ENCODE measurements at regions not wholly inside any gene's neighbourhood (a gene's known extent, or its start where the extent isn't known, plus 50 kb on each side); places are given as distances from the start of the nearest gene placed in this dataset.
"Not testable (repeated sequence)": the region's sequence is repeated elsewhere in the genome, so short reads cannot be mapped to it uniquely, and the experiment has no call there.

GRCh38 chr5:158010831-158011230, 151.9 kb upstream of the CLINT1 start:
- DNase-seq, result no peak

DNA sequence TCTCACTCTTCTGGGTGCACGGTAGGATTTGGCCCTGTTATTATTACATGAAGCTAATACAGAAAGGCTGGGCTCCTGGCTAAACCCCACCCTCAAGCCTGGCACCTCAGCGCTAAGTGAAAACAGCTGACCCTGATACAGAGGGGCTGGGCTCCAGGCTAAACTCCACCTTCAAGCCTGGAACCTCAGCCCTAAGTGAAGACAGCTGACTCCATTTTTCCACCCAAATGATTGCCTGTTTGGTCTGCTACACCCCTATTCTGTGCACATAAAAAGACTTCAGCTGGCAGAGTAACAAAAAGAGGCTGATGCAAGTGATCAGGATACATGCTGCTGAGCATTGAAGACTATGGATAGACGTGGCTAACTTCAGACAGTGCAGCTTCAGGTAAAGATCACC, 148.4 kb upstream of the CLINT1 start:
- DNase-seq, result no peak

- no peak for DNase-seq
These were observed 140.8 kb upstream of the CLINT1 start for GRCh38 chr5:157999696-158000095.

DNA sequence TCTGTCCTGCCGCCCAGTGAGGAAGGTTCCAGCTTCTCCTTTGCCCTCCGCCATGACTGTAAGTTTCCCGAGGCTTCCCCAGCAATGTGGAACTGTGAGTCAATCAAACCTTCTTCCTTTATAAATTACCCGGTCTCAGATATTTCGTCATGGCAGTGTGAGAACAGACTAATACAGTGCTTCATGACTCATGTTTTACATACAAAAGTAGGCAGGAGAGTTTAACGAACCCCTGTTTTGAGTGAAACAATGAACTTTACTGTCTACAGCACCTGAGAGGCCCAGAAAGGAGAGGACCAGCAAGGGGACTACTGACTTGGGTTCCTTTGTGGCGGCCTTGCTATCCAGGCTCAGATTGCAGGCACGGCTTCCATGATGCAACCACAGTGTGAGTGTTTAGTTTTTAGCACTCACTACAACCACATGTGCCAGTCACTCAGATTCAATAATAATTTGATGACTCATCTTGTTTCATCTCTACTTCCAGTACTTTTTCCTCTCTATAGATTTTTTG, 139.1 kb upstream of the CLINT1 start:
- peak; percentile 80 to 85 for DNase-seq

DNA sequence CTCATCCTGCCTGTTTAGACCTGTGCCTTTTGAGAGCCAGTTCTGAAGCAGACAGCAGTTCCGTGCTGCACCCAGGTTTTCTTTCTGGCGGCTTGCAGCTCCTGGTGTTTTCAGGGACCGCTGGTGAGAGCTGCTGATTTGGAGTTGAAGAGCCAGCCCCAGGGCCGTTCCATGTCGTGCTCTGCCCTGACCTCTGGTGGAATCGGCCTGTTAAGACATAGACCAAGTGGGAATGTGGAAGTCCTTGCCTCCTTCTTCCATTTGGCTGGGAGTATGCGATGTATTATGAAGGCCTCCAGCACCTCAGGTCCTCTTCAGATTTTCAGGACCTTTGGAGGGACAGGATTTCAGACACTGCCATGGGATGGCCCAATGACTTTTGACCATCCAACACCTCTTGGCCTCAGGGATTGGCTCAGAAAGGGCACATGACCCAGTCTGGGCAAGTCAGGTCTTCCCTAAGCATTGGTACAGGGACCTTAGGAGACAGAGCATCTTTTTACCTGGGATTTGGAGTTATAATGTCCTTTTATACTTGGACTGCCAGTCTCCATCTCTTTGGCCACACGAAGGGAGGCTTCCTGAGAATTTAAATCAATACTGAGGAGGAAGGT, 136.1 kb upstream of the CLINT1 start:
- peak; percentile 40 to 65 for DNase-seq

- no peak for DNase-seq
These were observed 135.2 kb upstream of the CLINT1 start for GRCh38 chr5:157993986-157994691.

- DNase-seq, result peak; percentile 11 to 22
These were observed 134.3 kb upstream of the CLINT1 start for GRCh38 chr5:157993201-157993600.

GRCh38 chr5:157990583-157991181, 131.7 kb upstream of the CLINT1 start:
- DNase-seq, result no peak

DNA sequence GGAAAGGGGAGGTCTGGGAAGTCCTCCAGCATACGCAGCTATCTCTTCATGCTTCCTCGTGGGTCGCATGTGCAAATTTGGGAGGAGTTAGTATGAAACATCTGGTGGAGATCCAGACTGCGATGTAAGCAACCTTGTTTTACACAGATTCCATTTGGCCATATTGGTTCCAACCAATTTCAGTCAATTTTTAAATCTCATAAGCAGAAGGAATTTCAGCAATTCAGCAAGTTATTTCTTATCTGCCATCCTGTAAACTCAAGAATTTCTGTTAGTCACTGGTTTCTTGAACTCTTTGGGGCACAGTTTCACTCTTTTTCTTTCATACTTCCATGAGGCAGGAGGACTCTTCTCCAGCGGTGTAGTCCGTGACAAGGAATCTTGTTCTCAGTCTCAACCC, 130.4 kb upstream of the CLINT1 start:
- no peak for DNase-seq

GRCh38 chr5:157987259-157987658, 128.3 kb upstream of the CLINT1 start:
- no peak for DNase-seq

DNA sequence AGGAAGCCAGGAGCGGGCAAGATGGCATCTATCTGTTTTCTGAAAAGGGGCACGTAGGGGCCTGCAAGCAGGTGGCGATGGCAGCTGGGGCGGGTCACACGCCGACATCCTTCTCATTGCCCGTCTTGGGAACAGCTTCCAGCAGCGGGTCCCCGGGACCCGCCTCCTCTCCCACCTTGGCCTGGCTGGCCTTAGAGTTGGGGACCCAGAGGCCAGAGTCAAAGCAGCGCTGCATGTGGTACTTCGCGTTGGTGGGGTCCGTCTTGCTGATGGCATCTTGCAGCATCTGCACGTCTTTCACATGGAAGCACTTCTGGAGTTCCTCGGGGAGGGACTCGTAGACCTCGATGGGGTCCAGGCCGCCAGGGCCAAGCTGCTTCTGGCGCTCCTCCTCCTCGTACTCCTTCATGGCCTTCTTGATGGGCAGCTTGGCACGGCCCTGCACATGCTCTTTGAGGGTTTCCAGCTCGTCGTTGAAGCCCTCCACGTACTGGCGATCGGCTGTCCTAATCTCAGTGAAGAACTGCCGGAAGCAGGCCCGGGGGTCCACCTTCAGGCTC, 127.6 kb upstream of the CLINT1 start:
- no peak for DNase-seq

DNA sequence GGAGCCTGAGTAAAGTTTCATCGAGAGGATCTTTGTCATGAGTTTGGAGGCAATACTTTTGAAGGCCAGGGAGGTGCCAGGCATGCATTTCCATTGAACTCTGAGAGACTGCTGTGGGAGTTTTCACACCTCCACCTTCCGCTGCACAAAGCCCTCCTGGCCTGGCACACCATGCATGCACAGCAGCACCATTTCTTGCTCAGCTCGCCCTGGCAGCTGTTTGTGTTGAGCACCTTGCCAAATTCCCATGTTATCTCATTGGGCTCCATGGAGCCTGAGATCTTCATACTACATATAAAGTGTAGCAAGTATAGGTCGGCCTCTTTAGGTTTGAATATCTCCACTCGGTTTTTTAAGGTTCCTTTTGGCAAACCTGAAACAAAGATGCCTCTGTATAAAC, 125.7 kb upstream of the CLINT1 start:
- DNase-seq, result no peak

DNA sequence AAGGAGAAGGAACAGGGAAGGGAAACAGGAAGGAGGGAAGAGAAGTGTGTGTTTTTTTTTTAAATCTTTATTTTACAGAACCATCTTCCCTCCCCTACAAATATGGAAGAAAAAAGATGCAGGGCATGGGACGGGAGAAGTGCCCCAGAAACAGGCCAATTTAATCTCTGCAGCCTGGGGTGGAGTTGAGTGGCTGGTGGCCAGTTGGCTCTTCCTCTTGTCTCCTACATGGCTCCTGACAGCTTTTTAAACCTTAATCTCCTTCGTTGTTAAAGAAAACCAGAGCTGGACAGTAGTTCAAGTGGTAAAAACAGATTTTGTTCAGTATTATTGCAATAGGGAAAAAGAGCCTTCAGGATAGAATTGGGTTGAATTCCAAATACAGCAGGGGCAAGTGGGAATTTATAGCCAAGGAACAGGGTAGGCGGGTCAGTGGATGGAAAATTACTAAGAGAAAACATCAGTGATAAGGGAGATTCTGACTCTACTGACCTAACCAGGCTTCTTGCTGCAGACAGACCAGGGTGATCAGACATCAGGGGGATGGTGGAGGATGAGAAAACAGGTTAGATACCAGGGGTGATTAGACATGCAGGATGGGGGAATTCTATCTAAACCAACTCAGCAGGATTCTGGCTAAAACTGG, 125.1 kb upstream of the CLINT1 start:
- no peak for DNase-seq

DNA sequence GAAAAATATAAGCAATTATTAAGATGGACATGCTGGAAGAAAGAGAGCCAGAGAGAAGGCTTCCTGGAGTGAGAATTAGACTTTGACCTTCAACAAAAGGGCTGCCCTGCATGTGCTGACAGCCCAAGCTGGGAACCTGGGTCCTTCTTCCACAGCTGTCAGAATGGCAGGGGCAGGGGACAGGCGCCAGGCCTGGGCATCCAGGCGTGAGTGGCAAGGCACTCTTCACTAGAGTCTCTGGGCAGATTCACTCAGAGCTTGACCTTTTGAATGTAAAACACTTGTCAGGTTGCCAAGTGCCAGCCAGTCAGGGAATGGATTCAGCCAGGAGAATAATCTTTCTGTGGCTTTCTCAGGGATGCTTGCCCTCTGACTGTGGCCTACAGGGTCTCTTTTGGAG, 119.1 kb upstream of the CLINT1 start:
- no peak for DNase-seq

- no peak for DNase-seq
These were observed 117.5 kb upstream of the CLINT1 start for GRCh38 chr5:157976429-157976828.

DNA sequence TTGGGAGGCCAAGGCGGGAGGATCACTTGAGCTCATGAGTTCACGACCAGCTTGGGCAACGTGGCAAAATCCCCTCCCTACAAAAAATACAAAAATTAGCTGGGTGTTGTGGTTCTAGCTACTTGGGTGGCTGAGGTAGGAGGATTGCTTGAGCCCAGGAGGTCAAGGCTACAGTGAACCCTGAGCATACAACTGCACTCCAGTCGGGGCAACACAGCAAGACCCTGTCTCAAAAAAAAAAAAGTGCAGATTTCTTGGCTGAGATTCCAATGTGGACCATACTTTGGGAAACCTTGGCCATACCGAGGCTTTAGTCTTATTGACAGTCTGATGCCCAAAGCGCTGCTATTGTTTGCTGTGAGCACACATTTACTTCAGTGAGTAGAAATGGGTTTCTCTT, 113.6 kb upstream of the CLINT1 start:
- DNase-seq, result no peak

- no peak for DNase-seq
These were observed 112.7 kb upstream of the CLINT1 start for GRCh38 chr5:157971571-157972216.

DNA sequence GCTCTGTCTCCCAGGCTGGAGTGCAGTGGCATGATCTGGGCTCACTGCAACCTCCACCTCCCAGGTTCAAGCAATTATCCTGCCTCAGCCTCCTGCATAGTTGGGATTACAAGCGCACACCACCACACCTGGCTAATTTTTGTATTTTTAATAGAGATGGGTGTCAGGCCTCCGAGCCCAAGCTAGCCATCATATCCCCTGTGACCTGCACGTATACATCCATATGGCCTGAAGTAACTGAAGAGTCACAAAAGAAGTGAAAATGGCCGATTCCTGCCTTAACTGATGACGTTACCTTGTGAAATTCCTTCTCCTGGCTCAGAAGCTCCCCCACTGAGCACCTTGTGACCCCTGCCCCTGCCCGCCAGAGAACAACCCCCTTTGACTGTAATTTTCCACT, 109.6 kb upstream of the CLINT1 start:
- DNase-seq, result not testable (repeated sequence)

- DNase-seq, result no peak
These were observed 107.0 kb upstream of the CLINT1 start for GRCh38 chr5:157965989-157966388.

DNA sequence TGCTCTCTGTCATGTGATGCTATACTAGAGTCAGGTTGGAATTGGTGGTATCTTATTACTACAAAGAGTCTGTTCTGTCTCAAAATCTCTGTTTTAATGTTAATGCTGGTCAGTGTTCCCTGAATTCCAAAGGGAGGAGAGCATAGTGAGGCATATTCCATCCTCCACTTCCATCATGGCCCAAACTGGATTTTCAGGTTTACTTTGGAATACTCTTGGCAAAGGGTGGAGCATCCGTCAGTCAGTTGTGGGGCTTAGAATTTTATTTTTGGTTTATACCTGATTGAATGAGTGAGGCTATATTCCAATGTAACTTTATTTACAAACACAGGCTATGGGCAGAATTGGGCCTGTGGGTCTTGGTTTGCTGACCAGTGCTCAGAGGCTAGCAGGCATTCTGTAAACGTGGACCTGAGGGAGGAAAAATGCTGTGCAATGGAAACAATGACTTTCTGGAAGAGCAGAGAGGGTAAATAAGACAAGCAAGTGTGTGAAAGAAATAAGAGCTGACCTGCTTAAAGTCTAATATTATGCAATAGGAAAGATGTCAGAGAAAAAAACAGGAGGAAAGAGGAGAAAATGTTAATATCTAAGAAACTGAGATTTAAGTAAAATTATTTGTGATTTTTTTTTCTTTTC, 106.2 kb upstream of the CLINT1 start:
- DNase-seq, result no peak

- no peak for DNase-seq
These were observed 104.8 kb upstream of the CLINT1 start for GRCh38 chr5:157963761-157964160.

DNA sequence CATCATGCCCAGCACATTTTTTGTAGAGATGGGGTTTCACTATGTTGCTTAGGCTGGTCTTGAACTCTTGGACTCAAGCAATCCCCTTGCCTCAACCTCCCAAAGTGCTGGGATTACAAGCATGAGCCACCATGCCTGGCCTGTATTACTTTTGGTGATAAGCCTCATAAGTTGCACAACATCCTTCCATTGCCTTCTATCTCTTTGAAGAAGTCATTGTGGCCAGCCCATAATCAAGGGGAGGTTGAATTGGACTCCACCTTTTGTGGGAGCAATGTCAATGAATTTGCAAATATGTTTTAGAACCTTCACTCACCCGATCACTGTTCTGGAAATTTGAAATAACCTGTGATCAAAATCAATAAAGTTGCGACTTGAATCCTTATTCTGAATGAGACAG, 104.3 kb upstream of the CLINT1 start:
- DNase-seq, result no peak
